ENCODE measurements at regions not wholly inside any gene's neighbourhood (a gene's known extent, or its start where the extent isn't known, plus 50 kb on each side); places are given as distances from the start of the nearest gene placed in this dataset.

- no peak for TF ChIP-seq CTCF (conservative IDR thresholded peaks at IDR 0.05; ENCODE audit: control insufficient read depth, insufficient read depth, low read depth, low read length)
- DNase-seq (ENCODE audit: low read depth), result no peak
- H3K4me3 ChIP-seq (ENCODE audit: control insufficient read depth, low read depth, low read length), result no peak overlapping the region
Measured at GRCh38 chr3:168983046-168983445, 680.5 kb downstream of the MECOM start.

GRCh38 chr3:168981396-168981795 is 682.1 kb downstream of the MECOM start:
- no peak for TF ChIP-seq CTCF (conservative IDR thresholded peaks at IDR 0.05; ENCODE audit: control insufficient read depth, insufficient read depth, low read depth, low read length)
- peak; percentile 51 for DNase-seq (ENCODE audit: low read depth)
- no peak overlapping the region for H3K4me3 ChIP-seq (ENCODE audit: control insufficient read depth, low read depth, low read length)

GRCh38 chr3:168977716-168978374 is 685.7 kb downstream of the MECOM start:
- no peak overlapping the region for H3K4me3 ChIP-seq (ENCODE audit: control insufficient read depth, low read depth, low read length)
- TF ChIP-seq CTCF (conservative IDR thresholded peaks at IDR 0.05; ENCODE audit: control insufficient read depth, insufficient read depth, low read depth, low read length), result no peak
- DNase-seq (ENCODE audit: low read depth), result peak; percentile 54

- DNase-seq (ENCODE audit: low read depth), result no peak
- no peak overlapping the region for H3K4me3 ChIP-seq (ENCODE audit: control insufficient read depth, low read depth, low read length)
- no peak for TF ChIP-seq CTCF (conservative IDR thresholded peaks at IDR 0.05; ENCODE audit: control insufficient read depth, insufficient read depth, low read depth, low read length)
Measured at GRCh38 chr3:168976969-168977368, 686.5 kb downstream of the MECOM start.

- DNase-seq (ENCODE audit: low read depth), result no peak
- no peak for TF ChIP-seq CTCF (conservative IDR thresholded peaks at IDR 0.05; ENCODE audit: control insufficient read depth, insufficient read depth, low read depth, low read length)
- no peak overlapping the region for H3K4me3 ChIP-seq (ENCODE audit: control insufficient read depth, low read depth, low read length)
Measured at GRCh38 chr3:168975576-168975975, 687.9 kb downstream of the MECOM start.

- H3K4me3 ChIP-seq (ENCODE audit: control insufficient read depth, low read depth, low read length), result no peak overlapping the region
- no peak for TF ChIP-seq CTCF (conservative IDR thresholded peaks at IDR 0.05; ENCODE audit: control insufficient read depth, insufficient read depth, low read depth, low read length)
- no peak for DNase-seq (ENCODE audit: low read depth)
Measured at GRCh38 chr3:168974617-168975403, 688.7 kb downstream of the MECOM start.

Measured in fibroblast of mammary gland (primary cell).